HG03045 (cell line): ENCODE measurements at regions not wholly inside any gene's neighbourhood (a gene's known extent, or its start where the extent isn't known, plus 50 kb on each side); places are given as distances from the start of the nearest gene placed in this dataset.
"Not testable (repeated sequence)": the region's sequence is repeated elsewhere in the genome, so short reads cannot be mapped to it uniquely, and the experiment has no call there.

Source experiments
- ATAC-seq: cut with Tn5 transposase; IDR thresholded peaks from one replicate; pipeline ENCODE4 v1.9.1; 2021; ENCODE audit warnings: mild to moderate bottlenecking, moderate library complexity; ENCODE audit not compliant: unreplicated experiment

DNA sequence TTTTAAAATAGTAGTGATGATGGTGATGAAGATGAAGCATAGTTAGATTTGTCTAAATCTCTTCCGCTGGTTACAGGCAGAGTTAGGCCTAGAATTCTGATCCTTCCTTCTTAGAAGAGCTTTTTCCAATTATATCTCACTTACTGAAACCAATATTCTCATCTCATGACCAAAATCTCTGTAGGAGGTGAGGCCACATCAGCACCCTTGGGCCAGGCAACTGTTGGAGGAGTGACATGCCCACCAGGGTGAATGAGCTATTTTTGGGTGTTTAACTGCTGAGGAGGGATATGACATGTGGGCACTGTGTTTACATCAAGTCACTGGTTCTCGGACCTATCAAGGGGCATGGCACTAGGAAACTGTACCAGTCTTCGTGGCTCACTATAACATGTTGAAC lies 102.2 kb upstream of the SLC24A3 start:
- no peak for ATAC-seq

DNA sequence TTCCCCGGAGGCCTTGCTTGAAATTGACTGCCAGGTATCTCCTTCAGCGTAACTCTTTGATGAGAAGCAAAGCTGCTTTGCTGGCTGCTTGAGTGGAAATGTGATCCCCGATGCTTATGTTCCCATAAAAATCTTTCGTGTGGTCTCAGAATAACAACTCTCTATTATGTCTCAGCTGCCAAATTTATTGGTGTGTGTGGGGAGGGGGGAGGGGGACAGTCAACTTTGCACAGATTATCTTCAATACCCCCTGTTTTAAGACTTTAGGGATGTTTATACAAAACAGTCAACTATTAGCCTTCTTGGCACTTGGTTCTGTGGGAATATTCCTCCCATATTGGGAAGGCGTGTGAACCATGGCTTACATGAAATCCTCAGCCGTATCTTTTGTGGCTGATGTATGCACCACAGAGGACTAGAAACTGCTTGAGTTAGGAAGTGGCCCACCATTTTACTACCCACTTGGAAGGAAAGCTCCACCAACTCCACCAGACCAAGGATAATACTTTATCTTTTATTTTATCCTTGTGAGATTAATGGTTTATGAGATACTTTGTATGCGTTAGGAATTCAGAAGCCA lies 101.5 kb upstream of the SLC24A3 start:
- no peak for ATAC-seq

DNA sequence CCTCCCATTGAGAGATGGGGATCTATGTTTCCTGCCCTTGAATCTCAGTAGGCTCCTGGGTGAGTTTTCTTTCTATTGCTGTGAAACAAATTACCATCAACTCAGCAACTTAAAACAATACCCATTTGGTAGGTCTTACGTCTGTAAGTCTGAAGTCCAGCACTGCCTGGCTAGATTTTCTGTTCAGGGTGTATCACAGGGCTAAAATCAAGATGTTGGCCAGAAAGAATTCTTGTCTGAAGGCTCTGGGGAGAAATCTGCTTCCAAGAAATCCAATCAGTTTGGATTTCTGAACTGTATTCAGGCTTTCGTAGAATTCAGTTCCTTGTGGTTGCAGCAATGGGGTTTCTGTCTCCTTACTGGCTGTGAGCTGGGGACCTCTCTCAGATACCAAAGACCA lies 99.6 kb upstream of the SLC24A3 start:
- no peak for ATAC-seq

DNA sequence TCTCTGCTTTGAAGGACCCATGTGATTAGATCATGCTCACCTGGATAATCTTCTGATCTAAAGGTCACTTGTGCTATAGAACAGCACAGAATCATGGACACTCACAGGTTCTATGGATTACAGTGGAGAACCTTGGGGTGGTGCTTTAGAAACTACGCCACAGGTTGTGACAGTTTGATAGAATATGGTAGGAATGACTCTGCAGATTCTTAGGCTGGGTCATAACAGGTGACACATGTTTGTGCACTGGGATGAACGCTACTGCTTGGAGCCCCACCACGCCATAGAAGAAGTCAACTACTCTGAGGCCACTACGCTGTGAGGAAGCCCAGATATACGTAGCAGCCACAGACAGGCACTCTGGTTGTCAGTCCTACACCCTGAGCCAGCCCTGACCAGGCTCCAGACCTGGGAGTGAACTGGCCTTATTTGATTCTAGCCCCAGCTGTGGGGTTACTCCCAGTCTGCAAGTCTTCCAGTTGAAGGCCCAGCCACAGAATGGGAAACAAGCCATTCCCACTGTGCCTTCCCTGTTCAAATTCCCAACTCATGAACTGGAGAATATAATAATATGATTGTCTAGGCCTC lies 99.0 kb upstream of the SLC24A3 start:
- no peak for ATAC-seq

- ATAC-seq = no peak
These were observed 98.0 kb upstream of the SLC24A3 start for GRCh38 chr20:19114410-19114809.

GRCh38 chr20:19115581-19115980 lies 96.9 kb upstream of the SLC24A3 start:
- ATAC-seq = no peak

DNA sequence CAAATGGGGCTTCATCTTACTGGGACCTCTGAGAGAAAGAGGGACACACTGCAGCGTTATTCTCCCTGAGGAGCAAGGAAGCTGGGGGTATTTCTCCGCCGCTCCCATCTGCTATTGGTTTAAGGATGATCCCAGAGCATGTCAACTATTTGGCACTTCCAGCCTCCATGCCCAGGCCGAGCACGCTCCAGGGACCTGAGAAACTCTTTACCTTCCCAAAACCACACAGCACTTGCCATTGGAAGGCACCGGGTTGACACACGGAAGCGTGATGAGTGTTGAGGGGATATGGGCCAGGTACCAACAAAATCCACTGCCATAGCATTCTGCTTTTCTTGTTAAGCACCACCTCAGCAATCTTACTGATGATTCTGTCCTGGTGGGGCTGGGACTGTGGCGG lies 92.4 kb upstream of the SLC24A3 start:
- ATAC-seq = no peak

DNA sequence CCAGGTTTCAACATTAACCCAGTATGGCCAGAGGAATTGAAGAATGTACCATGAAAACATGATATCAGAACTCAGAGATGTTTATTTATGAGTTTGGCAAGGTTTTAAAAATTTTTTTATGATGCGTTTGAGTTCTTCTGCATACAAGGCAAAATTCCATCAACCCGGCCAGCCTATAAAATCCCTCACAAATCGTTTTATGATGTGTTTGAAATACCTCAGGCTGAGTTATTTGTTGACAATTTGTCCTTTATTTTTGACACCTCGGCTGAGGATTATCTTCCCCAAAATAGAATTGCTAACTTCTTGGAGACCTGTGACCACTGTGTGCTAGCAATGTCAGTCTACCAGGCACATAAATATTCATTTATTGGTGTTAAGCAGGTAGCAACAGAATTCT lies 91.9 kb upstream of the SLC24A3 start:
- no peak for ATAC-seq

- no peak for ATAC-seq
These were observed 91.0 kb upstream of the SLC24A3 start for GRCh38 chr20:19121463-19121862.

- no peak for ATAC-seq
These were observed 90.5 kb upstream of the SLC24A3 start for GRCh38 chr20:19121916-19122315.

GRCh38 chr20:19122395-19122794 lies 90.0 kb upstream of the SLC24A3 start:
- no peak for ATAC-seq

DNA sequence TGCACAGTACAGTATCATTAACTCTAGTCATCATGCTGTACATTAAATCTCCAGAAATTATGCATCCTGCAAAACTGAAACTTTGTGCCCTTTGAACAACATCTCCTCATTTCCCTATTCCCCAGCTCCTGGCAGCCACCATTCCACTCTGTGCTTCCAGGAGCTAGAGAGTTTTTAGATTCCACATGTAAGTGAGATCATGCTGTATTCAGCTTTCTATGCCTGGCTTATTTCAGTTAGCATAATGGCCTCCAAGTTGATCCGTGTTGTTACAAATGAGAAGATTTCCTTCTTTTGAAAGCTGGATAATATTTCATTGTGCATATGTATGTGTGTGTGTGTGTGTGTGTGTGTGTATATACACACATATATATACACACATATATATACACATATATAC lies 86.9 kb upstream of the SLC24A3 start:
- ATAC-seq = no peak

GRCh38 chr20:19129306-19129705 lies 83.1 kb upstream of the SLC24A3 start:
- no peak for ATAC-seq

- no peak for ATAC-seq
These were observed 82.3 kb upstream of the SLC24A3 start for GRCh38 chr20:19129976-19130612.

DNA sequence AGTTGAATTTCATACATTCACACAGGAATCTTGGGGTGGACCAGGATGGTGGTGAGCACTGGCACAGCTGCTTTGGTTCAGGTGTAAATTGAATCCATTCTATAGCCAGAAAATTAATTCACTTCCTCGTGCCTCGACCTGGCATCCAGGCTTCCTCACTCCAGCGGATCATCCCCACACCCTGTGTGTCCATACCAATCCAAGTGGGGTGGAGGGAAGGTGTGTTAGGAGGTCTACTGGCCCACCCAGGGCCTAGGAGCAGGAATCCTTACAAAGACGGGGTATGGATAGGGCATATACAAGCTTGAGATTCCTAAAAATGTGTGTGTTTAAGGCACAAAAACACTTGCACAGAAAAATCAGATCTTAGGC lies 81.8 kb upstream of the SLC24A3 start:
- no peak for ATAC-seq

DNA sequence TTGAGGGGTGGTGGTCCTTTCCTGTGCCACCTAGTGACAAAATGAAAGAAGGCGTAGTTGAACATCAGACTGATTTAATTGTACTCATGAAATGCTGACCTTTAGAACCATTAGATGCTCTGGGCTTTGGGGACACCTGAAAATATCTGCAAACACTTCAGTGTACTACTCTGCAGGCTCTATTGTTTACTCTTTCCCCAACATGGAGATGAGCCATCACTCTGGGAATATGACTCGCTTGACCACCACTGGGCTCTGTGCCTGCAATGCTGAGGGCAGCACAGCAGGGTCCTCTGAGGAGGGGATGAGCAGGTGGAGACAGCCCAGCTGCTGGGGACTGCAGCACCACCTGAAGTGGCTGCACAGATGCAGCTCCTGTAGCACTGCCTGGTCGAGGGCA lies 74.8 kb upstream of the SLC24A3 start:
- ATAC-seq = no peak

GRCh38 chr20:19138758-19139157 lies 73.7 kb upstream of the SLC24A3 start:
- ATAC-seq = no peak

- ATAC-seq = not testable (repeated sequence)
These were observed 72.9 kb upstream of the SLC24A3 start for GRCh38 chr20:19139584-19139983.

GRCh38 chr20:19141998-19142397 lies 70.4 kb upstream of the SLC24A3 start:
- no peak for ATAC-seq

- no peak for ATAC-seq
These were observed 68.6 kb upstream of the SLC24A3 start for GRCh38 chr20:19143890-19144289.

GRCh38 chr20:19161336-19161735 lies 51.1 kb upstream of the SLC24A3 start:
- no peak for ATAC-seq
